PC-9 (cell line): ENCODE measurements at regions not wholly inside any gene's neighbourhood (a gene's known extent, or its start where the extent isn't known, plus 50 kb on each side); places are given as distances from the start of the nearest gene placed in this dataset.
A peak's percentile ranks its signal among the peaks of the same experiment; 100 is the strongest.

ENCODE experiments used
- BruUV-seq: library from RNA; stranded (reverse); fragments of 400-500 nt; replicated peaks from 2 replicates; lab custom pipeline; 2021; lab: Mats Ljungman, UMichigan
- CTCF ChIA-PET: fragments of 300-600 bp; sonication (Branson Sonifier 250); formaldehyde crosslinking; loops from one replicate; lab custom pipeline; 2022; ENCODE audit warnings: antibody characterized with exemption; lab: Charles Lee
- POLR2A ChIA-PET: fragments of 300-600 bp; sonication (Branson Sonifier 250); formaldehyde crosslinking; loops from one replicate; lab custom pipeline; 2022; ENCODE audit warnings: antibody characterized with exemption; ENCODE audit not compliant: unreplicated experiment; lab: Charles Lee
- DNase-seq, 2 experiments: peaks; one replicate each; pipeline versions ENCODE4 v3.0.0 to v3.0.0-alpha.2; 2015 to 2022; ENCODE audit warnings: mixed read lengths in 1 of 2
- H2AFZ ChIP-seq: fragments of 200-600 bp; sonication (generic); 2 replicates; pipeline ENCODE4 v1.8.1; 2017; ENCODE audit warnings: antibody characterized with exemption
- H3F3A ChIP-seq: fragments of 200-600 bp; sonication (generic); 2 replicates; pipeline ENCODE4 v1.8.1; 2017; ENCODE audit warnings: antibody characterized with exemption, mild to moderate bottlenecking, low read depth; ENCODE audit not compliant: insufficient read depth
- H3K27ac ChIP-seq: fragments of 200-600 bp; sonication (generic); 2 replicates; pipeline ENCODE4 v1.6.1; 2016; ENCODE audit warnings: mixed run types
- H3K27me3 ChIP-seq: fragments of 200-600 bp; sonication (generic); 2 replicates; pipeline ENCODE4 v1.6.1; 2016; ENCODE audit warnings: low read depth, mixed run types; ENCODE audit not compliant: insufficient read depth
- H3K36me3 ChIP-seq: fragments of 200-600 bp; sonication (generic); 2 replicates; pipeline ENCODE4 v1.6.1; 2016; ENCODE audit warnings: low read depth, mixed run types
- H3K4me1 ChIP-seq: fragments of 200-600 bp; sonication (generic); replicated peaks from 2 replicates; pipeline ENCODE4 v1.6.1; 2016; ENCODE audit warnings: mixed run types; ENCODE audit not compliant: insufficient read depth
- H3K4me2 ChIP-seq: fragments of 200-600 bp; sonication (generic); 2 replicates; pipeline ENCODE4 v1.6.1; 2017; ENCODE audit warnings: mixed run types
- H3K4me3 ChIP-seq: fragments of 200-600 bp; sonication (generic); 2 replicates; pipeline ENCODE4 v1.6.1; 2016; ENCODE audit warnings: mixed run types
- H3K79me2 ChIP-seq: fragments of 200-600 bp; sonication (generic); 2 replicates; pipeline ENCODE4 v1.6.1; 2017; ENCODE audit warnings: low read depth, mixed run types
- H3K9me2 ChIP-seq: fragments of 200-600 bp; sonication (generic); 2 replicates; pipeline ENCODE4 v1.8.1; 2017; ENCODE audit warnings: mild to moderate bottlenecking; ENCODE audit not compliant: insufficient read depth
- H3K9me3 ChIP-seq: fragments of 200-600 bp; sonication (generic); 2 replicates; pipeline ENCODE4 v1.8.1; 2016; ENCODE audit warnings: low read depth; ENCODE audit not compliant: insufficient read depth
- H4K20me1 ChIP-seq: fragments of 200-600 bp; sonication (generic); 2 replicates; pipeline ENCODE4 v1.8.1; 2017; ENCODE audit not compliant: insufficient read depth
- EZH2 ChIP-seq: fragments of 200-600 bp; sonication (generic); IDR thresholded peaks from 2 replicates; pipeline ENCODE4 v1.8.0; 2017; ENCODE audit warnings: antibody characterized with exemption, low read depth
- intact Hi-C: fragments of 100-400 bp; cut with micrococcal nuclease; formaldehyde crosslinking; loops from one replicate; pipeline ENCODE4 v1.10.0; 2022; ENCODE audit not compliant: unreplicated experiment
- TF ChIP-seq, protein P1 (sequence below): fragments of 200-600 bp; sonication (generic); conservative IDR thresholded peaks from 2 replicates; pipeline ENCODE4 v1.6.1; 2017; ENCODE audit warnings: mixed run types, antibody characterized with exemption, mild to moderate bottlenecking, moderate library complexity

DNA sequence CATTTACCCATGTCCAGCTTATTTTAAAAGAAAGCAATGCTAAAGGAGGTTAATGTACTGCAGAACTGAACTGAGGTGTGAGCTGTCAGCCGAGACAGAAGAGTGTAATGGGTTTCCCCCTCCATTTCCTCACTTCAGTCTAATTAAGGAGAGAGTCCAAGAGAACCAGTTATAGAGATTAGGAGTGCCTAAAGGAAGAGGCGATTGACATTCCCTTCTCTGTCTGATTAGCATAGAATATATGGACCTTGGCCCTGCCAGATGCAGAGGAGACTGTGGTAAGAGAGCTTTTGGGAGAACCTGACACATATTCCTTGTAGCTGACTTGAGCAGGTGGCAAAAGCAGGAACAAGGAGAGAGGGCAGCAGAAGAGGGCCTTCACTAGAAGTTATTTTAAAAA is 137.5 kb upstream of the INPP4B start:
- Histone ChIP-seq H2AFZ (no peak overlapping the region), H3K36me3 (no peaks in the 10 kb centered on the region), H4K20me1 (no peaks in the 10 kb centered on the region), H3K9me3 (no peaks in the 10 kb centered on the region), H3K79me2 (no peaks in the 10 kb centered on the region), H3F3A (no peaks in the 10 kb centered on the region), H3K27ac (no peak overlapping the region), H3K4me3 (no peak overlapping the region), H3K4me1 (no peaks in the 10 kb centered on the region), H3K27me3 (no peaks in the 10 kb centered on the region), H3K9me2 (no peaks in the 10 kb centered on the region), H3K4me2 (no peak overlapping the region)
- no TSS peak for BruUV-seq
- ChIA-PET CTCF (no interaction called here), POLR2A (no interaction called here)
- DNase-seq: no peak
- no peak for TF ChIP-seq EZH2
- TF ChIP-seq, protein P1, sequence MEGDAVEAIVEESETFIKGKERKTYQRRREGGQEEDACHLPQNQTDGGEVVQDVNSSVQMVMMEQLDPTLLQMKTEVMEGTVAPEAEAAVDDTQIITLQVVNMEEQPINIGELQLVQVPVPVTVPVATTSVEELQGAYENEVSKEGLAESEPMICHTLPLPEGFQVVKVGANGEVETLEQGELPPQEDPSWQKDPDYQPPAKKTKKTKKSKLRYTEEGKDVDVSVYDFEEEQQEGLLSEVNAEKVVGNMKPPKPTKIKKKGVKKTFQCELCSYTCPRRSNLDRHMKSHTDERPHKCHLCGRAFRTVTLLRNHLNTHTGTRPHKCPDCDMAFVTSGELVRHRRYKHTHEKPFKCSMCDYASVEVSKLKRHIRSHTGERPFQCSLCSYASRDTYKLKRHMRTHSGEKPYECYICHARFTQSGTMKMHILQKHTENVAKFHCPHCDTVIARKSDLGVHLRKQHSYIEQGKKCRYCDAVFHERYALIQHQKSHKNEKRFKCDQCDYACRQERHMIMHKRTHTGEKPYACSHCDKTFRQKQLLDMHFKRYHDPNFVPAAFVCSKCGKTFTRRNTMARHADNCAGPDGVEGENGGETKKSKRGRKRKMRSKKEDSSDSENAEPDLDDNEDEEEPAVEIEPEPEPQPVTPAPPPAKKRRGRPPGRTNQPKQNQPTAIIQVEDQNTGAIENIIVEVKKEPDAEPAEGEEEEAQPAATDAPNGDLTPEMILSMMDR: no peak
- intact Hi-C loops: no loop called here

GRCh38 chr4:142984871-142985585 is 138.9 kb upstream of the INPP4B start:
- DNase-seq: peak in 1 of 2 experiments; percentile 8
- Histone ChIP-seq H3K4me1 (no peaks in the 10 kb centered on the region), H3K9me2 (no peaks in the 10 kb centered on the region), H3K27me3 (no peaks in the 10 kb centered on the region), H3K27ac (no peak overlapping the region), H3K4me3 (no peak overlapping the region), H3K36me3 (no peaks in the 10 kb centered on the region), H3F3A (no peaks in the 10 kb centered on the region), H4K20me1 (no peaks in the 10 kb centered on the region), H3K79me2 (no peaks in the 10 kb centered on the region), H3K4me2 (no peak overlapping the region), H2AFZ (no peak overlapping the region), H3K9me3 (no peaks in the 10 kb centered on the region)
- CTCF ChIA-PET: interaction anchor here (0.5 to 0.6 kb wide), 6 partner anchors 16 to 1639 kb away, joined by 3 to 10 read pairs (median 3); no protein-coding TSS in a partner anchor
- TF ChIP-seq, protein P1: peak; percentile 57
- TF ChIP-seq EZH2: no peak
- no TSS peak for BruUV-seq
- intact Hi-C loops: no loop called here
- POLR2A ChIA-PET: no interaction called here

DNA sequence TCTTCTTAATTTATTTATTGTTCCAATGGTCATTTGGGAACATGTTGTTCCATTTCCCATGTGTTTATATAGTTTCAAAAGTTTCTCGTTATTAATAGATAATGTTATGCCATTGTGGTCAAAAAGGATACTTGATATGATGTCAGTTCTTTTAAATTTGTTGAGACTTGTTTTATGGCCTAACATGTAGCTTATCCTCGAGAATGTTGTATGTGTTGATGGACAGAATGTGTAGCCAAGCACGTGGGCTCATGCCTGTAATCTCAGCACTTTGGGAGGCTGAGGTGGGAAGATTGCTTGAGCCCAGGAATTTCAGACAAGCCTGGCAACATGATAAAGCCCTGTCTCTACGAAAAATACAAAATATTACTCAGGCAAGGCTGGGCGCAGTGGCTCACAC is 168.5 kb upstream of the USP38 start:
- Histone ChIP-seq H4K20me1 (no peaks in the 10 kb centered on the region), H3K4me2 (no peak overlapping the region), H3K27ac (no peak overlapping the region), H3K9me3 (no peaks in the 10 kb centered on the region), H3F3A (no peaks in the 10 kb centered on the region), H3K4me1 (no peaks in the 10 kb centered on the region), H3K36me3 (no peaks in the 10 kb centered on the region), H3K79me2 (no peaks in the 10 kb centered on the region), H3K9me2 (no peaks in the 10 kb centered on the region), H3K4me3 (no peak overlapping the region), H2AFZ (no peak overlapping the region), H3K27me3 (no peaks in the 10 kb centered on the region)
- DNase-seq: no peak
- CTCF ChIA-PET: no interaction called here
- no TSS peak for BruUV-seq
- TF ChIP-seq, protein P1: no peak
- TF ChIP-seq EZH2: no peak
- intact Hi-C loops: no loop called here
- POLR2A ChIA-PET: no interaction called here
